Endothelial cell of umbilical vein (primary cell): ENCODE measurements at regions not wholly inside any gene's neighbourhood (a gene's known extent, or its start where the extent isn't known, plus 50 kb on each side); places are given as distances from the start of the nearest gene placed in this dataset.

ENCODE experiments used
- BruUV-seq: library from RNA; stranded (reverse); fragments of 400-500 nt; replicated peaks from 2 replicates; lab custom pipeline; 2021; lab: Mats Ljungman, UMichigan
- CTCF ChIA-PET: fragments of 300-600, 350-600 bp; sonication (Branson Sonifier 250); formaldehyde crosslinking; loops from one replicate; lab custom pipeline; 2021; ENCODE audit warnings: antibody characterized with exemption, inconsistent platforms; lab: Charles Lee
- POLR2A ChIA-PET: fragments of 300-600, 350-600 bp; sonication (Branson Sonifier 250); formaldehyde crosslinking; loops from one replicate; lab custom pipeline; 2021; ENCODE audit warnings: antibody characterized with exemption, inconsistent platforms; lab: Charles Lee
- DNase-seq: peaks from one replicate; pipeline ENCODE4 v3.0.0-alpha.2; 2011; ENCODE audit warnings: low read depth, low spot score
- FAIRE-seq: peaks from 2 replicates; lab custom pipeline; 2011; peaks lifted over from hg19 to GRCh38; lab: Jason Lieb, UNC
- H2AFZ ChIP-seq: 2 replicates; pipeline ENCODE4 v1.6.0; 2012; ENCODE audit warnings: low read depth, low read length, control low read depth, inconsistent platforms
- H3K27ac ChIP-seq: 2 replicates; pipeline ENCODE4 v1.5.1; 2011; ENCODE audit warnings: low read depth, mild to moderate bottlenecking, control low read depth, low read length, moderate library complexity; ENCODE audit not compliant: insufficient read depth
- H3K27me3 ChIP-seq, 2 experiments: 2 replicates each; pipeline versions ENCODE4 v1.6.0 to v1.6.1; 2011; ENCODE audit warnings: low read length in 2 of 2, mixed read lengths in 1 of 2; ENCODE audit not compliant: control insufficient read depth in 2 of 2, insufficient read depth in 2 of 2
- H3K36me3 ChIP-seq, 2 experiments: 2 replicates in 1 of 2; 3 replicates in 1 of 2; pipeline ENCODE4 v1.5.1; 2011; ENCODE audit warnings: low read length in 2 of 2, mild to moderate bottlenecking in 1 of 2, moderate library complexity in 1 of 2; ENCODE audit not compliant: control insufficient read depth in 2 of 2, insufficient read depth in 2 of 2; ENCODE audit errors: extremely low read depth in 1 of 2
- H3K4me1 ChIP-seq: 3 replicates; pipeline ENCODE4 v1.5.1; 2011; ENCODE audit warnings: mild to moderate bottlenecking, low read length; ENCODE audit not compliant: control insufficient read depth, insufficient read depth; ENCODE audit errors: extremely low read depth
- H3K4me2 ChIP-seq: 2 replicates; pipeline ENCODE4 v1.6.1; 2011; ENCODE audit warnings: low read length, control low read depth, mixed read lengths; ENCODE audit not compliant: insufficient read depth
- H3K4me3 ChIP-seq, 3 experiments: fragments of 200-600 bp in 1 of 3; sonication (generic), shearing (Covaris generic) in 1 of 3; replicated peaks in 1 of 3; 2 replicates each; pipeline ENCODE4 v1.5.1; 2011 to 2016; ENCODE audit warnings: control low read depth in 3 of 3, low read length in 3 of 3, mild to moderate bottlenecking in 2 of 3, inconsistent platforms in 1 of 3, low read depth in 1 of 3, moderate library complexity in 1 of 3; ENCODE audit not compliant: insufficient read depth in 1 of 3
- H3K79me2 ChIP-seq: 2 replicates; pipeline ENCODE4 v1.6.0; 2012; ENCODE audit warnings: low read length, inconsistent platforms; ENCODE audit not compliant: control insufficient read depth, insufficient read depth
- H3K9ac ChIP-seq: replicated peaks from 2 replicates; pipeline ENCODE3; 2011; ENCODE audit warnings: low read length, control low read depth; ENCODE audit not compliant: insufficient read depth; ENCODE audit errors: extremely low read depth
- H3K9me1 ChIP-seq: replicated peaks from 3 replicates; pipeline ENCODE4 v1.6.0; 2011; ENCODE audit warnings: mild to moderate bottlenecking, low read length; ENCODE audit not compliant: control insufficient read depth, insufficient read depth; ENCODE audit errors: extremely low read depth
- H3K9me3 ChIP-seq: replicated peaks from 2 replicates; pipeline ENCODE4 v1.5.1; 2012; ENCODE audit warnings: low read length, inconsistent platforms; ENCODE audit not compliant: control insufficient read depth, insufficient read depth
- H4K20me1 ChIP-seq: replicated peaks from 2 replicates; pipeline ENCODE3; 2011; ENCODE audit warnings: mild to moderate bottlenecking, low read length; ENCODE audit not compliant: control insufficient read depth, insufficient read depth; ENCODE audit errors: extremely low read depth
- EZH2 ChIP-seq: IDR thresholded peaks from 2 replicates; pipeline ENCODE4 v1.6.1; 2012; ENCODE audit warnings: borderline replicate concordance, low read depth, mild to moderate bottlenecking, moderate library complexity, low read length, inconsistent platforms; ENCODE audit not compliant: severe bottlenecking
- FOS ChIP-seq: IDR thresholded peaks from 2 replicates; pipeline ENCODE4 v1.6.1; 2011; ENCODE audit warnings: mild to moderate bottlenecking, low read length, moderate library complexity, borderline replicate concordance; ENCODE audit not compliant: insufficient read depth
- GATA2 ChIP-seq: IDR thresholded peaks from 2 replicates; pipeline ENCODE4 v1.7.0; 2011; ENCODE audit warnings: low read depth, mild to moderate bottlenecking, moderate library complexity, mixed read lengths, low read length; ENCODE audit not compliant: insufficient read length, insufficient read depth
- JUN ChIP-seq: IDR thresholded peaks from 2 replicates; pipeline ENCODE4 v1.6.1; 2011; ENCODE audit warnings: borderline replicate concordance, low read depth; ENCODE audit not compliant: insufficient read length, insufficient read depth
- MYC ChIP-seq: IDR thresholded peaks from one replicate; pipeline ENCODE4 v1.6.1; 2011; ENCODE audit warnings: mild to moderate bottlenecking, low read depth, low read length
- POLR2A ChIP-seq: IDR thresholded peaks from 2 replicates; pipeline ENCODE4 v1.6.1; 2012; ENCODE audit warnings: low read depth, mild to moderate bottlenecking, control low read depth, low read length
- POLR2AphosphoS5 ChIP-seq: IDR thresholded peaks from 2 replicates; pipeline ENCODE4 v1.6.1; 2012; ENCODE audit warnings: low read depth, mild to moderate bottlenecking, control low read depth, low read length, moderate library complexity; ENCODE audit not compliant: insufficient read depth
- dilution Hi-C: fragments of 300-500 bp; cut with MboI; formaldehyde crosslinking; loops from one replicate; pipeline ENCODE4 v1.15.0; 2019; ENCODE audit warnings: low sequenced_read_pairs; ENCODE audit not compliant: extremely low pct_ligation_motif_present
- intact Hi-C: fragments of 100-400 bp; cut with micrococcal nuclease; formaldehyde crosslinking; loops from one replicate; pipeline ENCODE4 v1.10.0; 2022
- TF ChIP-seq, protein P1 (sequence below), 2 donors: IDR thresholded peaks; 1 replicate in 1 of 2; 2 replicates in 1 of 2; pipeline ENCODE4 v1.5.1; 2011; ENCODE audit warnings: low read length in 2 of 2, mild to moderate bottlenecking in 2 of 2, moderate library complexity in 2 of 2, control low read depth in 1 of 2, inconsistent platforms in 1 of 2, low read depth in 1 of 2; ENCODE audit not compliant: insufficient read depth in 1 of 2; ENCODE audit errors: extremely low read depth in 1 of 2
- TF ChIP-seq, protein P2 (sequence below): IDR thresholded peaks from 2 replicates; pipeline ENCODE4 v1.6.1; 2011; ENCODE audit not compliant: insufficient read depth, insufficient read length

GRCh38 chr6:106766201-106766600 is 136.8 kb downstream of the QRSL1 start:
- POLR2A ChIA-PET: no interaction called here
- dilution Hi-C loops: no loop called here
- intact Hi-C loops: no loop called here
- Histone ChIP-seq H3K4me2 (no peak overlapping the region), H3K4me3 (no peak overlapping the region), H3K36me3 (no peaks in the 10 kb centered on the region), H3K27ac (no peak overlapping the region), H3K9me1 (no peaks in the 10 kb centered on the region), H3K4me1 (no peaks in the 10 kb centered on the region), H4K20me1 (no peaks in the 10 kb centered on the region), H3K9ac (no peak overlapping the region), H3K79me2 (no peaks in the 10 kb centered on the region), H3K9me3 (no peaks in the 10 kb centered on the region), H3K27me3 (no peaks in the 10 kb centered on the region), H2AFZ (no peak overlapping the region)
- TF ChIP-seq, protein P1, sequence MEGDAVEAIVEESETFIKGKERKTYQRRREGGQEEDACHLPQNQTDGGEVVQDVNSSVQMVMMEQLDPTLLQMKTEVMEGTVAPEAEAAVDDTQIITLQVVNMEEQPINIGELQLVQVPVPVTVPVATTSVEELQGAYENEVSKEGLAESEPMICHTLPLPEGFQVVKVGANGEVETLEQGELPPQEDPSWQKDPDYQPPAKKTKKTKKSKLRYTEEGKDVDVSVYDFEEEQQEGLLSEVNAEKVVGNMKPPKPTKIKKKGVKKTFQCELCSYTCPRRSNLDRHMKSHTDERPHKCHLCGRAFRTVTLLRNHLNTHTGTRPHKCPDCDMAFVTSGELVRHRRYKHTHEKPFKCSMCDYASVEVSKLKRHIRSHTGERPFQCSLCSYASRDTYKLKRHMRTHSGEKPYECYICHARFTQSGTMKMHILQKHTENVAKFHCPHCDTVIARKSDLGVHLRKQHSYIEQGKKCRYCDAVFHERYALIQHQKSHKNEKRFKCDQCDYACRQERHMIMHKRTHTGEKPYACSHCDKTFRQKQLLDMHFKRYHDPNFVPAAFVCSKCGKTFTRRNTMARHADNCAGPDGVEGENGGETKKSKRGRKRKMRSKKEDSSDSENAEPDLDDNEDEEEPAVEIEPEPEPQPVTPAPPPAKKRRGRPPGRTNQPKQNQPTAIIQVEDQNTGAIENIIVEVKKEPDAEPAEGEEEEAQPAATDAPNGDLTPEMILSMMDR (IDR thresholded peaks at IDR 0.05; ENCODE audit: extremely low read depth in 1 of 2, insufficient read depth in 1 of 2, low read depth in 1 of 2, low read length in 2 of 2): no peak
- TF ChIP-seq GATA2 (no peak), MYC (no peak), POLR2AphosphoS5 (no peak), POLR2A (no peak), FOS (no peak), EZH2 (no peak), JUN (no peak)
- TF ChIP-seq, protein P2, sequence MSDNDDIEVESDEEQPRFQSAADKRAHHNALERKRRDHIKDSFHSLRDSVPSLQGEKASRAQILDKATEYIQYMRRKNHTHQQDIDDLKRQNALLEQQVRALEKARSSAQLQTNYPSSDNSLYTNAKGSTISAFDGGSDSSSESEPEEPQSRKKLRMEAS: no peak
- no TSS peak for BruUV-seq
- no peak for FAIRE-seq
- CTCF ChIA-PET: no interaction called here
- DNase-seq: no peak
